Inferior parietal cortex (tissue), 1 donor: ENCODE measurements at regions not wholly inside any gene's neighbourhood (a gene's known extent, or its start where the extent isn't known, plus 50 kb on each side); places are given as distances from the start of the nearest gene placed in this dataset.
A peak's percentile ranks its signal among the peaks of the same experiment; 100 is the strongest.
"Not testable (repeated sequence)": the region's sequence is repeated elsewhere in the genome, so short reads cannot be mapped to it uniquely, and the experiment has no call there.

Experiments
- DNase-seq: peaks from one replicate; pipeline ENCODE4 v3.0.0-alpha.2; 2016; ENCODE audit errors: extremely low spot score

DNA sequence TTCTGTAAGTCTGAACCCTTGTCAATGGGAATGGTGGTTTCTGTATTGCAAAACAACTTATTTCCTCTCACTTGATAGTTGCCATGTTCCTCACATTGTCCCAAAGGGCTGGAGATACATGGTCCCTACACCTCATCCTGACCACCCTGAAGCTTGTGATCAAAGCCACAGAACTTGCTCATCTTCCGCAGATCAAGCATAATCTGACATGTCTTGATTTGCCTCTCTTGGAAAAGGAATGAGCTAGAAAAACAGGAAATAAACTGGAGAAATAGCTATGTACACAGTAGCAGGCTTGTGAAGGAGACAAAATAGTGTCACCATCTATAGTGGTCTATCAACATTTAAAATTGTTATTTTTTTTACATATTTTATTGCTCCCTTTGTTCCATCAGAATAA lies 871.9 kb upstream of the C9orf72 start:
- DNase-seq = no peak

DNA sequence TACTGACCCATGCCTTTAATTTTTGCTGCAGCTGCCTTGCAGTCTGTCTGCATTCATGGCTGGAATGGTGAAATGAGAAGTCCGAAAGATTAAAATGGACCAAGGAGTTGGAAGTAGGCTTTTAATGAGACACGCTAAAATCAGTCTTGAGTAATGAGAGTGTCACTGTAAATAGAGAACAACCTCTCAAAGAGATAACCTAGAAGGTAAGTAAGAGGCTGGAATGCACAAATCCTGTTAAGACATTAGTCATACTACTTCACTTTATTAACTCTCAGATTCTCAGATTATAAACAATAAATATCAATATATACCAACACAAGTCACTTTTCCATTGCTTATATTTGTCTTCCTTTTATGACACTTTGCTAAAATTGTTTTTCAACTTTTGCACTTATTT lies 880.6 kb upstream of the C9orf72 start:
- DNase-seq = no peak

DNA sequence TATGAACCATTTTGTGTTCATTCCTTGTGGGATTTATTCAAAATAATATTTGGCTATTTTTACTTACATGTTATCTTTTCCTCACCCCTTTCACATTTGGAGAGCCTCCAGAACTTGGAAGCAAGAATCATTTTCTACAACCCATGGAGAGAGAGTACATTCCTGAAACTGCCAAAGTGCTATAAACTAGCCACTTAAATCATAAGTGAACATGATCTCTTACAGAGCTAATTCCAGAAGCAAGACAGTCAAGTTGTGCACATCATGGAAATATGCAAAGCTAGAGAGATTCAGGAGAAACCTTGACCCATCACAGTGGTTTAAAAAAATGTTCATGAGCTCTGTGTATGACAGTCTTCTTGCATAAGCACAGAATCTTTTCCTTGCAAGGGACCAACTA lies 883.6 kb upstream of the C9orf72 start:
- DNase-seq = no peak

DNA sequence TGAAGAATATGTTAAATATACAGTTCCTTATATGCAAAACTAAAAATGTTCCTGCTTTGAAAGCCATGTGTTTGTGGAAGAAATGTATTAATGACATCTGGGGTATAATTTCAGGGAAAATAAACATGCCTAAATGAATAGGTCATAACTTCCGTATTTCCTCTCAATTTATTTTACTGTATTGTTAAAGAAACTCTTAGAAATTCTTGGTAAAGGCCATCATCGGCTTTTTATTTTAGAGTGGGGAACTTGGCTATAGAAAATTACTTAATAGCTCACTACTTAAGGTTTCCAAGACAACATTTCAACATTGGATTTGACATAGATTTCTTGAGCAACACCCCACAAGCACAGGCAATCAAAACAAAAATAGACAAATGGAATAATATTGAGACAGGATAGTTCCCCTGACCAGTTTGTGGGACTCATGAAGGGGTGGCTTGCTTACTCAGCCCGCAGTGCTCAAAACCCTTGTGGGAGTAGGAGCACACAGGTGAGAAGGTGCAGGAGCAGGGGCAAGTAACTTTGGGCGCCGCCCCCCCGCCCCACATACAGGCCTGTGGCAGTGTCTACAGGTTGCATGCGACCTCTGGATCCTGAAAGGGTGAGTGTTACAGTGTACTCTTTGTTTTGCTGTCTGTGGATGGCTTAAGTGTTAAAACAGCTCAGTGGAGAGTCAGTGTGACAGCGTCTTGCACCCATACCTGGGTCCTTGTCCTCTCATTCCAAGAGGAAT lies 891.4 kb upstream of the C9orf72 start:
- no peak for DNase-seq

DNA sequence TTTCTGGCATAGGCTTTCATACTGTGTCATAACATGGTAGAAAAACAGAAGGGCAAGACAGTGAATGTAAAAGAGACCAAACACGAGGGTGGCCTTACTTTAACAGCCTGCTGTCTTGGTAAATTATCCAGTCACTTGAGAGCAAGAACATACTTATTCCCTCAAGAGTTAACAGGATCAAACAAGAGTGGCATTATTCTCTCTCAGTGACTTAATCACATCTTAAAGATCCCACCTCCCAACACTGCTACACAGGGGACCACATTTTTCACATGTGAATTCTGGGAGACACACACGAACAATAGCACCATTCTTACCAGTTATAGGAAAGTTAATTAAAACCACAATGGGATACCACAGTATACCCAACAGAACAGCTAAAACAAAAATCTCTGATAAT lies 898.0 kb upstream of the C9orf72 start:
- no peak for DNase-seq

DNA sequence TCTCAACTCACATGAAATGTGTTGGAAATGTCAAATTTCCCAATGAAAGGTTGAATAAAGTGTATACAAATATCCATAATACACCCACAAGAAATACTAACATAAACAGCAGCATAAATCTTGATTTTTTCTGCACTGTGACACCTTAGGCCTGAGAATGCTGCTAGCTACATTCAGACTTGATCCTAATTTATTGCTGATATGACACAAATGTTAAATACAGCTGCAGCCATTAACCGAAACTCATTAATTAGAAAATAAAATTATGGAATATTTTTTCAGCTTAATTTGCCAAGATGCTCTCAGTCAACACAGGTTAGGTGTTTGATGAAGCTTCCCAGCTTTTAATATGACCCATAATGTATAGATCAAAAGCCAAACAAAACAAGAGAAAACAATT lies 914.3 kb upstream of the C9orf72 start:
- no peak for DNase-seq

DNA sequence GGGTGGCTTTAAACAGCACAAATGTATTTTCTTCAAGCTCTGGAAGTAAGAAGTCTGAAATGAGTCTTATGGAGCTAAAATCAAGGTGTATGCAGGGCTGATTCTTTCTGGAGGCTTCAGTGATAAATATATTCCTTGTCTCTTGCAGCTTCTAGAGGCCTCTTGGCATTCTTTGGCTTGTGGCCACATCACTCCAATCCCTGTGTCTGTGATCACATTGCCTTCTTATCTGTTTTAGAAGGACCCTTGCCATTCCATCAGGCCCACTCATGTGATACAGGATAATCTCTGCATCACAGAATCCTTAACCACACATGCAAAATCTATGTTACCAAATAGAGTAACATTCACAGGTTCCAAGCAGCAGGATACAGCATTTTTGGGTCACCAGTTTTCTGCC lies 917.8 kb upstream of the C9orf72 start:
- DNase-seq = no peak

DNA sequence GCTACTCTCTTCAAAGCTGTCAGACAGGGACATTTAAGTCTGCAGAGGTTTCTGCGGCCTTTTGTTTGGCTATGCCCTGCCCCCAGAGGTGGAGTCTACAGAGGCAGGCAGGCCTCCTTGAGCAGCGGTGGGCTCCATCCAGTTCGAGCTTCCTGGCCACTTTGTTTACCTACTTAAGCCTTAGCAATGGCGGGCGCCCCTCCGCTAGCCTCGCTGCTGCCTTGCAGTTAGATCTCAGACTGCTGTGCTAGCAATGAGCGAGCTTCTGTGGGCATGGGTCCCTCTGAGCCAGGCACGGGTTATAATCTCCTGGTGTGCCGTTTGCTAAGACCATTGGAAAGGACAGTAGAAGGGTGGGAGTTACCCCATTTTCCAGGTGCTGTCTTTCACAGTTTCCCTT lies 924.9 kb upstream of the C9orf72 start:
- DNase-seq = not testable (repeated sequence)

DNA sequence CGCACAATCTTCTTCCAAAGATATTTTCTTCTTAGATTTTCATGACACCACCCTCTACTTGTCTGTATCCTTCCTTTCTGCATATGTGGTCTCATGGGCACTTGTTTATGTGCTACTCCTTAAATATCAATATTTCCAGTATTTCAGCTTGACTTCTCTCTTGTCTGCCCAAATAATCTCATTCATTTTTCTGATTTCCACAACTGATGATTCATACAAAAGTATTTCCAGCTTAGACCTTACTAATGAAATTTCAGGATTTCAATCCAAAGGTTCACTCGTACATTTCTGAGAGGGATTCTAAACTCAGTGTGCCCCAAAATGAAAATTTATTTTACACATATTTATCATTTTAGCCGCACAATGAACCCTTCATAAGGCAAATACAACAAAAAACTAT lies 928.9 kb upstream of the C9orf72 start:
- DNase-seq = no peak

DNA sequence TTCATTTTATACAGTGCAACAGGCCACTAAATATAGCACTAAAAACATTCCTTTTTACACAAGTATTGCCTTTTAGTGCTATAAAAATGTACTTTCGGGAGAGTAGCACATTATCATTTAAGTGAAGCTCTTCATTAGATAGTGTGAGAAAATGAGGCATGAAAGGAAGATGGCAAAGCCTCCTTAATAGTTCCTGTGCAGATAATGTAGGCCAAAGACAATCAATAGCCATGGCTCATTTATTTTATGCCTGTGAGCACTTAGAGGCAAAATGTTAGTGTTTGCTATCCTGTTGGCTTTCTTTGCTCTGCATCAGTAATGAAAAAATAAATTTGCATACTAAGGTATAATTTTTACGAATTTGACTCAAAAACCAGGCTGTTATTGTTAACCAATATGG lies 929.5 kb upstream of the C9orf72 start:
- DNase-seq = no peak

DNA sequence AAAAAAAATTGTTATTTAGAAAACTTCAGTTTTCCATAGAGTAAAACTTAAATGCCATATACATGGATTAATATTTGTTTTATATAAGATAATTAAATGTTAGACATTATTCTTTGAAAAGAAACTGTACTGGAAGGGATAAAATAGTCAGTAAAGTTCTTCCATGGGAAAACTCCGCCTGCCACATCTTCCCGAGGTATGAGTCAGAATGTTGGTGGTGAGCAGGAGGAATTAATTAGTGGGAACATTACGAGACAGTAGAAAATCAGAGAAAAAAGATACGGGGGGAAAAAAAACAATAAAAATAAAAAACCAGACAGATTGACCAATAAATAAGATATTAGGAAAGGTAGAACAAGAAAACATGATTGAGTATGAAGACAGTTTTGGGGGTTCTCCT lies 930.3 kb upstream of the C9orf72 start:
- DNase-seq = no peak

DNA sequence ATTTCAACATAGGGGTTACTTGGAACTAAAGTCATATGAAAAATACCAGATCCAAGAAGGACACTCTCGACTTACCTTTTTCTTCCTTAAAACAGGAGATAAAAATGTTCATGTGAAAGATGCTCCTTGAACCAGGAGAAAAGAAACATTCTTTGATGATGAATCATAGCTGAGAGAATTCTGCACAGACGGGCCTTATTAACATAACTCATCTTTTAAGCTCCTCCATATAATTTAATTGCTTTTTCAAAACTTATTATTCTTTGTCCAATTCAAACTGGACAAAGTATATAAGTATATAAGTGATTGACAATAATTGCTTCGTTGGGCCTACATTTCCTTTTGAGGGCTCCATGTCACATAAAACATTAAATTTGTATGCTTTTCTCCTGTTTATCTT lies 945.2 kb upstream of the C9orf72 start:
- DNase-seq = no peak

DNA sequence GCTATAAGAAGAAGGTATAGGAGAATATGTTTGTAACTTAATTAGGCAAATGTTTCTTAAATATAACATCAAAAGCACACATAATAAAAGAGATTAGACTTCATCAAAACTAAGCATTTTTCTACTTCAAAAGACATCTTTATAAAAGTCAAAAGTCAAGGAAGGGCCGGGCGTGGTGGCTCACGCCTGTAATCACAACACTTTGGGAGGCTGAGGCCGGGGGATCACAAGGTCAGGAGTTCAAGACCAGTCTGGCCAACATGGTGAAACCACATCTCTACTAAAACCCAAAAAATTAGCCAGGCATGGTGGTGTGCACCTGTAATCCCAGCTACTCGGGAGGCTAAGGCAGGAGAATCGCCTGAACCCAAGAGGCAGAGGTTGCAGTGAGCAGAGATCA lies 951.0 kb upstream of the C9orf72 start:
- DNase-seq = not testable (repeated sequence)

DNA sequence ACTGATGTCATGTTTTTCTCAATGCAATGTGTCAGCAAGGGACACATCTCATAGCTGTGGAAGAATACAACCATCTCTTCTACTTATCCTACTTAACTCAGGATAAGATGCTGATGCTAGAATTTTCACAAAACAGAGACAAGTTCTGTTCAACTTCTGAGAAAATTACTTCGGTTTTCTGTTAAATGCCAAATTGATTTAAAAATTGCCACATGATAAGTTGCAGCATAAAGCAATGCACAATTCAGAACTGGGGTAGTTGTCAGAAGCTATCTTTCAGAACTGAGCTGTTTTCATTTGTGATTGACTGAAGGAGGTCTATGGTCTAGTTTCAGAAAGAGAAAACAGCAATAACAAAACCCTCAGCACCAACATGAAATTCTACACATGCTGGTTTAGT lies 954.8 kb upstream of the C9orf72 start:
- DNase-seq = no peak

DNA sequence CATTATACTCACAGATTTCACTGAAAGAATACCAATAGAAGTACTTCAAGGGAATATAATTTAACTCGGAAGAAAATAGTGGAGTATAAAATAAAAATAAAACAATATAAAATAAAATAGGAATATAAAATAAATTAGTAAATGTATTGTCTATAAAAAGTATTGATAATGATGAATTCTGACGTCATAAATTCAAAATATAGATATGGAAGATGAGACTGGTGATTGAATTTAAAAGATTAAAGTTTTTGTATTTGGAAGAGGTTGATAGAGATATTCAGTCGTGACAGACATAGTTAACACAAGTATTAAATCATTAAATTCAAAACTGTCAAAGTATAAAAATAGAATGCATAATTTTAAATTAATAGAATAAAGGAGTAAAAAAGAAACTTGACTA lies 964.9 kb upstream of the C9orf72 start:
- no peak for DNase-seq

DNA sequence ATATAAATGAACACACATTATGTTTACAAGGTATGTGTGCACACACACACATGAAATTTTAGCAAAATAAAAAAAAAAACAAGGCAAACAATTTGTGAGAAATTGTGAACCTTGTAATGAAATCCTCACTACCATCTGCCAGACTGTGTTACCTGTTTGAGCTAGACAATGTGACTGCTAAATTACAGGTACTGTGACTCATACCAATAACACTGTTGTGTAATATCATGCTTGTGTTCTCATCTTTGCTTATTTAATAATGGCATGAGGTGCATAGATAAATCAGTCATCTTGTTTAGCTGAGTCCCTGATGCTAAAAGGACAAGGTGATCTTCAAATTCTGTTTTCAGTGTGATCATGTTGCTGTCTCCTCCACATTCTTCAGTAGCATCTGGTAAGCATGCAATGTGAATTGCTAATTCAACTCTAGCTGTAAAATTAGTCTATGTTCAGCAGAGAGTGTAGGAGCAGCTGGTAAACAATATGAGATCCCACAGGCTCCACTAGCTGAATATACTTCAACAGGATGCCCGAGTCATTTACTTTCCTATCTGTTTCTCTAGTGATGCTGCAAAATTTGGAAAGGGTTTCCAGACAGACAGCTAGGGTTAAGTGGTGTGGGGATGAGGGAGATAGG lies 966.3 kb upstream of the C9orf72 start:
- DNase-seq = peak; percentile 32

DNA sequence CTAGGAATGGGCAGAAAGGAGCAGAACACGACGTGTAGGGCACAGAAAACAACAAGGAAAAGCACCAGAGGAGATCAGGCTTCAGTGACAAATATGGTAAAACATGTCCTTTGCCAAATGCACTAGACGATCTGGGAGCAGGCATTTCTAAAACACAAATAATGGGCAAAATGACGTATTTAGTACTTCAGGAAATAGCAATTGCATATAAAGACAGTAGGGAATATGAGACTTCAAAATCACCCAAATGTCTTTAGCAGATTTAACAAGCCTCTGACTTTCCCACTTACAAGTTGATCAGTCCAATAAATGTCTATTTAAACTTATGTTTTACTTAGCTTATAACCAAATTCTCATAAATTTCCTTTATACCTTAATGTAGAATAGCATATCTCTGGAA lies 969.6 kb upstream of the C9orf72 start:
- DNase-seq = no peak

DNA sequence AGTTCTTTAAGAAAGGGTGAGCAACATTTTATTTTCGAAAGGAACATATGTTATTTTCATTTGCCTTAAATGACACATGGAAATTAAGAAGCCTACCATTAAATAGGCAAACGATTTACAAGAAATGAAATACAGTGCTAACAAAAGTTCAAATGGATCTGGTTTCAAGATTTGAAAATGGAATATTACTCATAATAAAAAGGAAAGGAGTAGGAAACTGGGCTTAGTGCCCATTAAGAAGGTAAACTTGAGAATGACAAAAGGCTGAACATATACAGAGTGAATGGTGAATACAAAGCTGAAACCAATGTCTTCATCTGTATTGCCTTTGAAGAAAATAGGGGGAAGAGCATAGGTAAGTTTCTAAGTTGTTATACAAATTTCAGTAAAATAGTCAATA lies 974.2 kb upstream of the C9orf72 start:
- DNase-seq = no peak

DNA sequence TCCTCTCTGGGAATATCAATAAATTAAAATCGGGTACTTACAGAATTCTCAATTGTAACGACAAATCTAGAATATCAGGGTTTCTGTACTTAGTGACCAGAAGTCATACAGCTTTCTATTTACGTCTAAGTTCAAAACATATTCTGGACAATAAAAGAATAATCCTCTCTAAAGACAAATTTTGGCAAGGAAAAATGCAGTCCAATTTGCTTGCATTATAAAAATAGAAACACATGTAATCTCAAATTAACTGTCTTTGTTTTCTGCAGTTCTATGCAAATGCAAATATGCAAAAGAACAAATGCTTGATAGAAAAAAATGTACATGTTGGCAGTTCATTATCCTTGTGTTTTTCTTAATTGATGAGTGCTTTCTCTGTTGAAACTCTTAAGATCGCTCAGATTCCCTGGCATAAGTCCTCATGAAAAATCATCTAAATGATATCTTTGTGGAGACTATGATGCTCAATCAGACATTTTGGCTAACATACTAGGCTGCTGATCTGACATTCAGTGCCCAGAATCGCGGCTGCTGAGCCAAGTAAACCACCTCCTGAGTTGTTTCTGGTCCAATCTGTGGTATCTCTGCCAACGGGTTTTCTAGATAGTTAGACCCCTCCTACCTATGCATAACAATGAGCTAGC lies 990.1 kb upstream of the C9orf72 start:
- DNase-seq = peak; percentile 27

DNA sequence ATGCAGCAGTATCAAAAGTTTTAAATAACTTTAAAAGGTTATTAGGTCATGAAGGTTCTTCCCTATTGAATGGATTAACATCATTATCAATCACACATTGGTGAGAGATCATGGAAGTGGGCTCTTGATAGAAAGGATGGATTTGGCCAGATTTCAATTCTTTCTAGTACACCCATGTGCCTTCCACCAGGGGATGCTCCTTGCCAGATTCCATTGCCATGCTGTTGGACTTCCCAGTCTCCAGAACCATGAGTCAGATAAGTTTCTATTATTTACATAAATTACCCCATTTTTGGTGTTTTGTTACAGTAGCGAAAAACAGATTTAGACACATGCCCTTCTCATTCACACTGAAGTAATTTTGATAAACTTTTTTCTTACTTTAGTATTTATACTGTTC lies 1010.6 kb upstream of the C9orf72 start:
- DNase-seq = no peak

DNA sequence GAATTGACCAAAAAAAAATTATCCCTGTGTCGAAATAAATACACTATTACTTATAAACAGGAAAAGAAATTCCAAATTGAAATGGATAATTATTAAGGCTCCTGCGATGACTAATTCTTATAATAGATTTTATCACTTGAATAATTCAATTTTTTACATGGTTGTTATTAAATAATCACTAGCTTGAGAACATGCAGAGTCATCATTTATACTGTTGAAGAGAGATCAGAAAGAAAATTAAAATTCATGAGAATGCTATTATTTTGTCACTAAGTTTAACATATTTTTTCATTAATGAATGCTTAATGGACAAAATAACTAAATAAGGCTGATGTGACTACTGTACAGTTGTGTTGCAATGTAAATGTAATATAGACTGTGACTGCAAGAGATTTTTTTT lies 1011.3 kb upstream of the C9orf72 start:
- no peak for DNase-seq

DNA sequence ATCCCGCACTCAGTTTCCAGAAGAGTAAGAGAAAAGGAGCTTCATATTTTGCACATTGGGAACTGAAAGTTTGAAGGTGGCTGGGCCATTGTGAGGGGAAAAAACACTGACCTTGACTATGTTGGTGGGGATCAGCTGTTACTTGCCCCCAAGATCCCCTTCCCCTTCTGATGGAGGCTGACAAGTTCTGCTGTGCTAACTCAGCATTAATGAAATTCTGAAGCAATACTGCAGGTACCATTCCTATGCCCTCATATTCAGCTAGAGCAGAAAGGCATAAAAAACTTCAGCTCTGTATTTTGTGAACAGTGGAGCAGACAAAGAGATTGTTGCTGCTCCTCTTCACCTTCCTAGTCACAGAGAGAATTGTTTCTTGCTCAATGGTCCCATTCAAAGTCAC lies 1013.8 kb upstream of the C9orf72 start:
- DNase-seq = no peak

DNA sequence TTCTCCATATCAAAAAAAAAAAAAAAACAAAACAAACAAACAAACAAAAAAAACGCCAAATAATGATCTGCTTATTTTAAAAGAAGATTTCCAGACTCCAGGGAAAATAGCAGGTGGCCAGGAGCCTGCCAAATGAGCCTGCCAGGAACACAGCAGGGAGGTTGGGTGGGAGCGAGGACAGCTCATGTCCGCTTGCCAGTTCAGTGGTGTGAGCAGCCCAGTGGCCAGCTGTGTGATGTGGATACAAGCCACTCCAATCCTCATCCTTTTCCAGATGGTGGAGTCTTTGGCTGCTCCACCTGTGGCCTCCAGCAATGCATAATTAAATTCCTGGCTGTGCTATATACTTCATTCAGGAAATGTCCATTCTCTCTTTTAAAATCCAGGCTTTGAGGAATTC lies 1025.1 kb upstream of the C9orf72 start:
- no peak for DNase-seq
